HUDEP-2 (cell line): ENCODE measurements at regions not wholly inside any gene's neighbourhood (a gene's known extent, or its start where the extent isn't known, plus 50 kb on each side); places are given as distances from the start of the nearest gene placed in this dataset.
"Not testable (repeated sequence)": the region's sequence is repeated elsewhere in the genome, so short reads cannot be mapped to it uniquely, and the experiment has no call there.

ENCODE experiments used
- DNase-seq, 76 experiments: peaks; one replicate each; lab custom pipeline; 2025; ENCODE audit not compliant: unreplicated experiment in 76 of 76; lab: John Stamatoyannopoulos, UW

DNA sequence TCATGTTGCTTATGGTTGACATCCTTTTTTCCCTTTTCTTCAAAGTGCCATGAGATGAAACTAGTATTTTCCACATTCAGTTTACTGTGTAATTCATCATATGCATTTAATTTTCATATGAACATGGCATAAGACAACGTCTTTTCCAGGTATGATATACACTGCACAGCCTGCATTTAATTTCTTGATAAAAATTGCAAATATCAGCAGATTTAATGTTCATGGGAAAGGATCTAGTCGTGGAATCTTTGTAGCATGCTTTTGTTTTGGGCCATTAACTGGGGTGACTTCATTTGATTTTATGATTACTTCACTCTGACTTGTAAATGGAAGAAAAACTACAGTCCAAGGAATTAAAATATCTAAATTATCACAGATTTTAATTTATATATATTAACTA is 837.3 kb downstream of the IPMK start:
- no peak for DNase-seq

DNA sequence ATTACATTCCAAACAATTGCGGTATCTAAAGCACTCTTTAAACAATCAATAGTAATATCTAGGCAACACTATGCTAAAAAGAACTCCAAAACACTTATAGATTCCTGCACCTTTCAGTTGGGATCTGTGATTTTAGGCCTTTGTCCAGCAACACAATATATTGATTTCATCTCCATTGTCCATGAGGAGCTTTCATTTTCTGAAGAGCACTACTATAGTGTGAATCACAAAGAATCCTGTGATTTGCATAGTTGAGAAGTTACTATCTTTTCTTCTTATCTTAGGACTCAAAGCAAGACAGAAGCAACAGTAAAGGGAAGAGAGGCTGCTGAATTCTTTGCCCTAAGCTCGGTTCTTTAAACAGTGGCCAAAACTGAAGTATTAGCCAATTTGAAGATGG is 846.8 kb downstream of the IPMK start:
- no peak for DNase-seq

DNA sequence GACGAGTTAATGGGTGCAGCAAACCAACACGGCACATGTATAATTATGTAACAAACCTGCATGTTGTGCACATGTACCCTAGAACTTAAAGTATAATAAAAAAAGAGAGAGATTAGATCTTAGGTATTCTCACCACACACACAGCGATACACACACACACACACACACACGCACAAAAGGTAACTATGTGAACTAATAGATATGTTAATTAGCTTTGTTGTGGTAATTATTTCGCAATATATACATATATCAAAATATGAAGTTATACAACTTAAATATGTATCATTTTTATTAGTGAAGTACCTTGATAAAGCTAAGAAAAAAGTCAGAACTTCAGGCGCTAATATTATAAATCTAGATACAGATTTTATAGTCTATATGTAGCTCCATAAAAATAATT is 849.2 kb downstream of the IPMK start:
- DNase-seq = no peak

DNA sequence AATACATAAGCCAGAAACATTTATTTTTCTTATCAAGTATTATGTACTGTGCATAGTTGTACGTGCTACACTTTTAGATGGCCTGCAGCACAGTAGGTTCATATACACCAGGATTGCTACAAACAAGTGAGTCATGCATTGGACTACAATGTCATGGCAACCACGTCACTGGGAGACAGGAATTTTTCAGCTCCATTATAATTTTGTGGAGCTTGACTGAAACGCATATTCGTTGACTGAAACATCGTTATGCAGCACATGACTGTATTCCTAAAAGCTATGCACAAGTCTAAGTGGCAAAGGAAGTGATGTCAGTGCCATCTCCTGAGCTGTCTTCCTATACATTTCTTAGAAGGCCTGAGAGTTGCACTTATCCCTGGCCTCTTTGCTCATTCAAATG is 871.8 kb downstream of the IPMK start:
- no peak for DNase-seq

DNA sequence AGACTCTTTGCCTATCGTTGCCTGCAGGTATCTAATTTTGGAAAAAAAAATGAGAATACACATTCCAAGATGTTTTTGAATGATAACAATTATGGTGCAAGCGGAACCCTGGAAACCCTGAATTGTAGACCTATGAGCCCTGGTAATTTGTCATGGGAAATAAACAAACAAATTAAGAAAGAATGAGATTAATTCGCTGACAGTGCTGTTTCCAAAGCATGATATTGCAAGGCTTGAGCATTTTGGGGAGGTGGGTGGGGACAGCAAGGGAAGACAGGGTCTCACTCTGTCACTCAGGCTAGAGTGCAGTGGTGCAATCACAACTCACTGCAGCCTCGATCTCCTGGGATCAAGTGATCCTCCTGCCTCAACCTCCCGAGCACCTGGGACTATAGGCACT is 900.3 kb downstream of the IPMK start:
- DNase-seq = no peak

DNA sequence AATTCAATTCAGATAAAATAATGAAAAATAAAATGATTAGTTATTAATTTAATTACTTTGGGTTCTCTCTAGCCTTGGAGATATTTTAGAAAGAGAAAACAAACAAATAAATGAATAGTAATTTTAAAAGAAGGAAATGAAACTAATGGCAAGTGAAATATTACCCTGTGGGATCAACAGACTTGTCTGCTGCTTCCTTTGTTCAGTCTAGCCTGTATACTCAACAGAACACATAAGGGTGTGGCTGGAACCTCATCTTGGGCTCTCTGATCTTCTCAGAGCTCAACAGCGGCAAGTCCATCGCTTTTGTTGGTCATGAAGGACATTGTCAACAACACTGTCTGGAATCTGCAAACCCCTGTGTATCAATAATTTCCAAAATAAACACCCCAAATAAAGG is 904.9 kb downstream of the IPMK start:
- no peak for DNase-seq

DNA sequence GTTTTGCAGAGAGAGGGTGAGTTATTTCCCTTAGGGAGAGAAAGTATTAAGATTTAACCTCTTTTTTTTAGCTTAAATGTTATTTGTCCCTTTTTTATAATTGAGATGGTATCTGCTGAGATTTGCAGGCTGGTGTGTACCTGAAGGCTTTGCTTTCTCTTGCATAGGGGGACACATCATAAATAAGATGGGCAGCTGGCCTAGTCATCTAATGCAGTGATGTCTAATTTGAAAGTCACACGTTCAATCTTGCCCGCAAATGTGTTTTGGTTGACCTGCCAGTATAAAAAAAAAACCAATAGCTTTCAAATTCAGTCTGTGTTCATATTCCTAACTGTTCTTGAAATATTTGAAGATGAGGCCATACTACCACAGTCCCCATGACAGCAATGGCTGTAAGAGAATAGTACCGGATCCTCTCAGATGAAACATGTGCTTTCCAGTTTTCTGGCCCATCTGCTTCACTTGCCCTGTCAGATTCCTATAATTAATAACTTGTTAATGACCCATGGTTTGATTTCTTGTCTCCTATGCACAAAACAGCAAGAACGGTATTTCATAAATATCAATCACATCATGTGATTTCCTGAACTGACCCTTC is 914.2 kb downstream of the IPMK start:
- no peak for DNase-seq

DNA sequence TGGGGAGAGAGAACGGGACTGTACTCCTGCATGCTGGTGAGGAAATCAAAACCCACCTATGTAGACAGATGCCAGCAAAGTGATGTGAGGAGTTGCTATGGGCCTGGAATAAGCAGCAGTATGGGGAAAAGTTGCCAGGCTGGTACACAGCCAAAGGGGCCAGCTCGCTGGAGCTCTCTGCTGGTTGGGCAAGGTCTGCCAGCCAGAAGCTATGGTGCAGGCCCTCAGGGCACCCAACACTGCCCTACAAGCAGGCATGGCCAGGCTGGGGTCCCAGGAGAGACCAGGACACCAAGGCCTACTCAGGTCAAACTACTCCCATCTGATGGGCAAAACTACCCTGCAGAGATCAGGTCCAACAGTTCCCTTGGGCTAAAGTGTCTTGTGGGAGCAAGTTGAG is 916.6 kb downstream of the IPMK start:
- no peak for DNase-seq

DNA sequence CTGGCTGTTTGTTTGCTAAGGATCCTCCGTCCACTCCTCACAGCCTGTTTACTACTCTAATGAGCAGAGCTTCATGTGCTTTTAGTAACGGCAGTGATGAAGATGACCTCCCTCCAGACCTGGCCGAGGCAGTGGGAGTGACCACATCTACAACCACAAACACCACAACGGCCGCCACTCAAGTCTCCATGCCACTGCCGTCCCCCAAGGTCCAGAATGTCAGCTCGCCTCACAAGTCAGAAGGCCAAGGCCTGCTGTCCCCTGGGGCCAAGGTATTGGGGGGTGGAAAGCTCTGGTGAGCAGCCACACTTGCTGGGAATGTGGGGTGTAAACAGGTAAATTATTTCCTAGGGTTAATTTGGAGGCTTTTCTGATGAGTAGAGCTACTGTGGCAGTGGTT is 926.4 kb downstream of the IPMK start:
- DNase-seq = no peak

DNA sequence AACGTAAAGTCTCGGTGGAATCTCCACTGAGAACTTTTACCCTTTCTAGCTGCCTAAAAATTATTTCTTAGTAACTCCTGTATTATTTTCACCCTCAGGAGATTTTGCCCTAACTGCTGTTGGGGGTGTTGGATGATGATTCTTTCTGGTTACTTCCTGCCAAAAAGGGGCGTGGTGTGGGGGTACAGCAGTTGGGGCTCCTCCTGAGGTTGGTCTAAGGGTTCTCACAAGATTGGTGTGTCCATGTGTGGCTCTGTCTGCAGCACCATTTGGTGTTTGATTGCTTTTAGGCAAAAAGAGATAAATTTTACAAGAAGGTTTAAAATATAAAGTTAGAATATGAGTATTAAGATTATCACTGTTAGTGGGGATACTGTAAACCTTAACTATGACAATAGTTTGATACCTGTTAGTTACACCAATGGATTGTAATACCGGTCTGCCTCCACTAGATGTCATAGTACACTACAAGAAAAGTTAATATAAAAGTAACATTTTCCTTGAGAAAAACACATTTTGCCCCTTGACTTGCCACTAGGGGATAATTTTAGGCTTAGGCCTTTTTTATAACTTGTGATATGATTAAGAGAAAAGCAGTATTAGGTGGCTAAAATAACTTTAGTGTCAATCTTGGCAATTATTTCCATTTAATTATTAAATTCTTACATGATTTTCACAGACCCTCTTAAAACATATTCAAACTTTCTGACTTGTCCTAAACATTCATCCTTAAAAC is 928.7 kb downstream of the IPMK start:
- peak in 16 of 76 experiments; percentile 0 to 56 (median 4) for DNase-seq

DNA sequence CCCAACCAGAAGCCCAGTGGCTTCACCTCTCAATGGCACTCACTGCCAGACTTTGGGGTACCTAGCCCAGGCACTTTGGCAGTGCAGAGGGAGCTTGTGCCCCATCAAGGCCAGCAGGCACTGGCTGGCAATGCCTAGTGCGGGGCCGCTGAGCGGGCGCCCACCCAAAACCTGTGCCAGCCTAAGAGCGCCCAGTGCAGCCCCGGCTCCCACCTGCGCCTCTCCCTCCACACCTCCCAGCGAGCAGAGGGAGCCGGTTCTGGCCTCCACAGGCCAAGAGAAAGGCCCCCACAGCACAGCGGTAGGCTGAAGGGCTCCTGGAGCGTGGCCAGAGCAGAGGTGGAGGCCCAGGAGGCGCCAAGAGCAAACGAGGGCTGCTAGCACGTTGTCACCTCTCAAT is 930.8 kb downstream of the IPMK start:
- no peak for DNase-seq

DNA sequence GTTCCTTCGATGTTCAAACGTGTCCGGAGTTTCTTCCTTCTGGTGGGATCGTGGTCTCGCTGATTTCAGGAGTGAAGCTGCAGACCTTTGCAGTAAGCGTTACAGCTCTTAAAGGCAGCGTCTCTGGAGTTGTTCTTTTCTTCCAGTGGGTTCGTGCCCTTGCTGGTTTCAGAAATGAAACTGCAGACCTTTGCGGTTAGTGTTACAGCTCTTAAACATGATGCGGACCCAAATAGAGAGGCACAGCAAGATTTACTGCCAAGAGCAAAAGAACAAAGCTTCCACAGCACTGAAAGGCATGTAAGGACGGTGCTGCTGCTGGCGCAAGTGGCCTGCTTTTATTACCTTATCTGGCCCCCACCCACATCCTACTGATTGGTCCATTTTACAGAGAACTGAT is 931.4 kb downstream of the IPMK start:
- no peak for DNase-seq

DNA sequence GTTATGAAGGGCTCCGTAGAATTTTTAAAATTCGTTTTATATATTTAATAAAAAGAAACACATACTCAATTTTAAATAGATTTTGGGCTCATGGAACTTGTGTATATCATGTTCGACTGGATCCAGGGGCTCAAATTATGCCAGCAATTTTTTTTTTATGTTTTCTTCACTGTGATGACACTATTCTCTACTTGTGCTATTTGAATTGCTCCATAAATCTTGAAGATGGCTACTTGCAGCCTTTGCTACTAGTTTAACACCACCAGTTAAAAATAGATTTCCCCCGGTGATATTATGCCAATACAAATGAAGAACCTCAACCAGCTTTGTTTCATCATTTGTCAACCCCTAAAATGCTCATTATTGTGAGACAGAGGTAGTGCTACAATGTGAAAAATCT is 933.2 kb downstream of the IPMK start:
- DNase-seq = no peak

DNA sequence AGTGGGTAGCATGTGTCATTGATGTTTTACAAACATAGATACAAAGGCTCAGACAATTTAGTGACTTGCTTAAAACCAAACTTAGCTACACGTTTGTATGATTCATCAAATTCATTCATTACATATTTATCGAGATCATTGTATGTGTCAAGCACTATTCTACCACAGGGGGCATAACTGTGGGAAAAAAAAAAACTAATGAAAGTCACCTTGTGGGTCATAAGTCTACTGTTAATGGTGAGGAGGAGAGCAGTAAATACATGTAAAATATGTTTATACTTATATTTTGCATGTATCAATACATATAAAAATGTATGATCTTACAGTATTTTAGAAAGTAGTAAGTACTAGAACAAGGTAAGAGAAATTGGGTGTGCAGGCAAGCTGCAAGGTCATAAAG is 933.8 kb downstream of the IPMK start:
- no peak for DNase-seq

DNA sequence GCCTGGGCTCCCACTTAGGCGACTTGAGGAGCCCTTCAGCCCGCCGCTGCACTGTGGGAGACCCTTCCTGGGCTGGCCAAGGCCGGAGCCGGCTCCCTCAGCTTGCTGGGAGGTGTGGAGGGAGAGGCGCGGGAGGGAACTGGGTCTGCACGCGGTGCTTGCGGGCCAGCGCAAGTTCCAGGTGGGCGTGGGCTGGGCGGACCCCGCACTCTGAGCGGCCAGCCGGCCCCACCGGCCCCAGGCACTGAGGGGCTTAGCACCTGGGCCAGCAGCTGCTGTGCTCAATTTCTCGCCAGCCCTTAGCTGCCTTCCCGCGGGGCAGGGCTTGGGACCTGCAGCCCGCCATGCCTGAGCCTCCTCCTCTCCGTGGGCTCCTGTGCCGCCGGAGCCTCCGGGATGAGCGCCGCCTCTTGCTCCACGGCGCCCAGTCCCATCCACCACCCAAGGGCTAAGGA is 946.3 kb downstream of the IPMK start:
- not testable (repeated sequence) for DNase-seq

DNA sequence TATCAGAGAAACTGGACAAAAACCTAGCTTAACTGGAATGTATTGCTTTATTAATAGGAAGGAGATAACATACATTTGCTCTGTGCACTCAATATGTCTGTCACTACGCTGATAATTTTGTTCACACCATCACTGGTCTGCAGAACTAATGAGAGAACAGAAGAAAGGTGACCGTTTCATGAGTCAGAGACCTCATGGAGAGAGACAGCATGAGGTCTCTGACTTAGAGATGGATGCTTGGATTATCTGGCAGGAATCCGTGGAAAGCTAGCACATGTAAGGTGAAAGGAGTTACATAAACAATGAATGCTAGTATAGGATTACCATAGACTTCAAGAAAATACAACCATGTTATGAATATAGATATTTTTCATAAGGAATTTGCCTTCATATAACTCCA is 947.3 kb downstream of the IPMK start:
- DNase-seq = no peak

DNA sequence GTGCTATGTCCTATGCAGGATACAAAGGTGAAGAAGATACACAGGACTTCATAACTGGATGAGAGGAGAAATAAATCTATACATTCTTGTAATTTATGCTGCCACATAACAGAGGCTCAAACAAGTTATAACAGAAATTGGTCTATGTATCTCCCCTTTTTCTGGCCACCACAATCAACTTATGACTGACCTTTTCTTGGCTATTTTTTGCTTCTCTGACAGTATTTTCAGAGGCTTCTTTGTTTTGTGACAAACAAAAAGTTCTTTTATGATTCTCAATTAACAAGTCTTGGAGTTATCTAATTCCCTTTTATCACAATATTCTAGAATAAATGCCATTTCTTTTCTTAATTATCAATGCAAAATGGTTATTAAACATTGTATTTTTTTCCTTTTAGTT is 953.0 kb upstream of the ZWINT start:
- DNase-seq = no peak

DNA sequence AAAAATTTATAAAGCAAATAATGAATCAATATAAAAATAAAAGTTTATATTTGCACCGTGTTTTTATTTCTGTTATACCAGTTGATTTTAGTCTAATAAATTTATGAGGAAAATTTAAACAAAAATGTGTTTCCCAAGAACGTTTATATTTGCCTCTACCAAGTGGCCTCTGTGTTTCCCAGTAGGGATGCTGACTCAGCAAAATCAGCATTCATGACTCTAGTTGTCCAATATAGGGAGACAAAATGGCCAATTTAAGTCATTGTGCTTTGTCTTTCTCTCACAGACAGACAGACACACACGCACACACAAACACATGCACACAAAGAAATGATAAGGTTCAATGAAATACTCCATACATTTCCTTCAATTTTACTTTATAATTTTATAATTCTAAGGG is 942.5 kb upstream of the ZWINT start:
- no peak for DNase-seq

DNA sequence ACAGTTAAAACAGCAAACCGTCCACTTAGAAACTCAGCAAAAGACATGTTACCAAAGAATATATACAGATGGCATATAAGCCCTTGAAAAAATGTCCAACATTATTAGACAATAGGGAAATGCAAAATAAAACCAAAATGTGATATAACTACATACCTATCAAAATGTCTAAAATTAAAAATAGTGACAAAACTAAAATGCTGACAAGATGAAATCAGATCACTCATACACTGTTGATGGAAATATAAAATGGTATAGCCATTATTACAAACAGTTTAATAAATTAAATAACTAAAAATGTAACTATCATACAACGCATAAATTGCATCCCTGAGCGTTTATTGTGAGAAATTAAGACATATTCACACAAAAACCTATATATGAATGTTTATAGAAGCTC is 939.7 kb upstream of the ZWINT start:
- DNase-seq = no peak

DNA sequence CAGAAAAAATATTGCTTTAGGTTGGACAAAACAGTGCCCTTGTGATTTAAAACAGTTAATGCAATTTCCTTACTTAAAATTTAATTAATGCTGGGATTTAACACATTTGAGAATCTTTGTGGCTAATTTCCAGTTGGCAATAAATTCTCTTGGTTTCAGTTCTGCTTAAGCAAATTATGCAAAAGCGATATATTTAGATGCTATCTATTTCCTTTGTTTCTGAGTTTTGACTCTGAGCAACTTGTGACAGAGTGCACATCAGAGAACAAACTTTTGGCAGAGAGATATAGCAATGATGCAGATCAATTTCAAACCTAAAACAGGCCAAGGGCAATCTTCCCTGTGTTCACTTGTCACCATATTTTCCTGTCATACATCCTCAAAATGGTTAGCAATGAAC is 933.6 kb upstream of the ZWINT start:
- no peak for DNase-seq

DNA sequence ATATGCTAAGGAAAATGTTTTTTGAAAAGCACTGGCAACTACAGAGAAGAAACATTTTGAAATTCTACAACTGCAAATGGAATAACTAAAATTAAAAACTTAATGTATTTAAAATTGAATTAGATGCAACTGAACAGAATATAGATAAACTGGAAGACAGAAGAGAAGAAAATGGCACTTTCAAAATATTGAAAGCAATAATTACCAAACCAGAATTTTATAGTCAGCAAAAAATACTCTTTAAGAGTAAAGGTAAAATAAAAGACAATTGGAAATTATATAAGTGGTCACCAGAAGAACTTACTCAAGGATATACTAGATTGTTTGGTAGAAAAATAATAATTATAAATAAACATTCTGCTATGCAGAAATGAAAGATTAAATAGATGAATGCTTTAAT is 927.7 kb upstream of the ZWINT start:
- no peak for DNase-seq

DNA sequence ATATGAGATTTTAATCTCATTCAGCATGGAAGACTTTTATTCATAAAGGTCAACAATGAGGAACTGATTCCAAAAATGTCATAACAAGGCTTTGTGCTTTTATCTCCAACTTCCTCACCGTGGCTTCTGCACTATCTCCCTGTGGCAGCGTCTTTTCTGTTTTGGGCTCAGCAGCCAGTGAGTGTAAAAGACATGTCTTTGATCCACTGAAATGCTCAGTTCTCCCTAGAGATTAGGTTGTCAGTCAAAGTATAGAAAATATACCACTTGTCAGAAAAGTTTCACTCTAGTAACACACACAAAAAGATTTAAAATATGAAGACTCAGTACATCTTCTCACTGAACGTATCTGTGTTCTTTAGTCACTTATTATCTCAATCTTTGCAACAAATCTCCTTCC is 901.8 kb upstream of the ZWINT start:
- no peak for DNase-seq

DNA sequence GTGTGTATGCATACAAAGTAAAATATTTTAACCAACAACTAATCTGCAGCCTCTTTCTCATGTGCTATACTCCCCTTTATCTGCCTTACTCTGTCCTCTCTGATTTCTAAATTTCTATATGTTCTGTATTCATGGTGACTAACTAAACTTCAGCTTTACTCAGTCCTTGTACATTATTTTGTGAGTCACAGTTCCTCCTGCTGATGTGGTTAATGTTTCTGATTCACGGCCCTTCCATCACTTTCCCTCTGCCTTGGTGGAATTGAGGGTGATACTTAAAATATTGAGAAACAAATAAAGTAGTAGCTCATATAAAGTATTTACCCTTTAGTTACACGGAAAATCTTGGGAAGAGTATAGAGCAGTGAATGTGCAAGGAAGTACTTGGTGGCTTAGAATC is 899.1 kb upstream of the ZWINT start:
- DNase-seq = no peak
